HL-60 (cell line): ENCODE measurements at regions not wholly inside any gene's neighbourhood (a gene's known extent, or its start where the extent isn't known, plus 50 kb on each side); places are given as distances from the start of the nearest gene placed in this dataset.

Source experiments
- CTCF ChIP-seq: IDR thresholded peaks from one replicate; pipeline ENCODE4 v1.5.1; 2011; ENCODE audit warnings: low read length, control low read depth, inconsistent platforms; ENCODE audit not compliant: insufficient read depth
- POLR2AphosphoS5 ChIP-seq: IDR thresholded peaks from 2 replicates; pipeline ENCODE4 v1.6.1; 2012; ENCODE audit warnings: low read depth
- REST ChIP-seq: IDR thresholded peaks from 2 replicates; pipeline ENCODE4 v1.6.1; 2012; ENCODE audit warnings: low read depth; ENCODE audit not compliant: insufficient replicate concordance

GRCh38 chr21:17191346-17191993, 321.4 kb upstream of the CXADR start:
- TF ChIP-seq CTCF: no peak
- TF ChIP-seq REST: no peak
- no peak for TF ChIP-seq POLR2AphosphoS5
